ENCODE measurements at regions not wholly inside any gene's neighbourhood (a gene's known extent, or its start where the extent isn't known, plus 50 kb on each side); places are given as distances from the start of the nearest gene placed in this dataset.

GRCh38 chr11:26227883-26228502 lies 103.9 kb upstream of the ANO3 start:
- Histone ChIP-seq H3K4me3 (ENCODE audit: low read length) (no peak overlapping the region), H3K27ac (ENCODE audit: low read length) (no peak overlapping the region), H3K4me1 (ENCODE audit: control insufficient read depth, insufficient read depth, low read length) (no peaks in the 10 kb centered on the region), H3K9me3 (ENCODE audit: control insufficient read depth, insufficient read depth, low read length) (no peaks in the 10 kb centered on the region), H3K36me3 (ENCODE audit: control insufficient read depth, insufficient read depth, low read length) (no peaks in the 10 kb centered on the region), H3K27me3 (ENCODE audit: control insufficient read depth, insufficient read depth, low read length) (no peaks in the 10 kb centered on the region)
- TF ChIP-seq CTCF (IDR thresholded peaks at IDR 0.05): no peak
- Mint-ChIP-seq H3K36me3 (no peaks in the 10 kb centered on the region), H3K27ac (no peak overlapping the region), H3K4me3 (no peak overlapping the region), H3K9me3 (peaks cover 0 to 4% of the 10 kb centered on the region in 2 donors), H3K27me3 (ENCODE audit: low read depth in 2 of 2) (no peaks in the 10 kb centered on the region), H3K4me1 (no peaks in the 10 kb centered on the region)
- ATAC-seq (no peak), DNase-seq (no peak)
- intact Hi-C loops (cut with micrococcal nuclease): no loop called here
- WGBS (ENCODE audit: insufficient coverage): 53% methylated on average over 2 of the region's 3 CpGs

DNA sequence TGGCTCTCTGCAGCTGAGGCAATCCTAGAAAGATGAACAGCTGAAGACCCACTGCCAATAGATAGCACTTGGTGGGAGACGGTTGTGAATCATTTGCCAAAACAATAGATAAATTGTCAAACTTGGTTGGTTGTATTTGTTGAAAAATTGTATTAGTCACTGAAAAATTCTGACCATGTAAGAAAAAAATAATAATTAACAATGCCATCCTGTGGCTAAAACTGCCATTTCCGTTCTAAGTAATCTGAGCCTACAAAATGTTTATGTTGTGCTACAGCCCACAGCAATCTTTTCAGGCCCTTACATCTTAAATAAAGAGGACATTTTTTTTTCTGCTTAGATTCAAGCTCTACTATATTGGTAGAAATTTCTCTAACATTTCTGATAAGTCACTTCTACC lies 103.2 kb upstream of the ANO3 start:
- WGBS (ENCODE audit: insufficient coverage): 100% methylated on average over 2 of the region's 2 CpGs
- Histone ChIP-seq H3K27ac (ENCODE audit: low read length) (no peak overlapping the region), H3K36me3 (ENCODE audit: control insufficient read depth, insufficient read depth, low read length) (no peaks in the 10 kb centered on the region), H3K4me1 (ENCODE audit: control insufficient read depth, insufficient read depth, low read length) (no peaks in the 10 kb centered on the region), H3K27me3 (ENCODE audit: control insufficient read depth, insufficient read depth, low read length) (no peaks in the 10 kb centered on the region), H3K4me3 (ENCODE audit: low read length) (no peak overlapping the region), H3K9me3 (ENCODE audit: control insufficient read depth, insufficient read depth, low read length) (no peaks in the 10 kb centered on the region)
- Mint-ChIP-seq H3K27me3 (ENCODE audit: low read depth in 2 of 2) (no peaks in the 10 kb centered on the region), H3K27ac (no peak overlapping the region), H3K4me1 (no peaks in the 10 kb centered on the region), H3K36me3 (no peaks in the 10 kb centered on the region), H3K4me3 (no peak overlapping the region), H3K9me3 (peaks cover 0 to 4% of the 10 kb centered on the region in 2 donors)
- ATAC-seq: no peak
- intact Hi-C loops (cut with micrococcal nuclease): no loop called here
- no peak for DNase-seq
- TF ChIP-seq CTCF (IDR thresholded peaks at IDR 0.05): no peak

- TF ChIP-seq CTCF (IDR thresholded peaks at IDR 0.05): no peak
- no peaks in the 10 kb centered on the region for H3K4me1 ChIP-seq (ENCODE audit: control insufficient read depth, insufficient read depth, low read length)
- Mint-ChIP-seq H3K4me1 (no peaks in the 10 kb centered on the region), H3K4me3 (no peak overlapping the region), H3K9me3 (peaks cover 0 to 4% of the 10 kb centered on the region in 2 donors), H3K27ac (no peak overlapping the region), H3K27me3 (ENCODE audit: low read depth in 2 of 2) (no peaks in the 10 kb centered on the region), H3K36me3 (no peaks in the 10 kb centered on the region)
- DNase-seq (no peak), ATAC-seq (no peak)
- H3K36me3 ChIP-seq (ENCODE audit: control insufficient read depth, insufficient read depth, low read length): no peaks in the 10 kb centered on the region
- 70% methylated on average over 2 of the region's 3 CpGs for WGBS (ENCODE audit: insufficient coverage)
- no peaks in the 10 kb centered on the region for H3K9me3 ChIP-seq (ENCODE audit: control insufficient read depth, insufficient read depth, low read length)
- no peaks in the 10 kb centered on the region for H3K27me3 ChIP-seq (ENCODE audit: control insufficient read depth, insufficient read depth, low read length)
- no peak overlapping the region for H3K27ac ChIP-seq (ENCODE audit: low read length)
- H3K4me3 ChIP-seq (ENCODE audit: low read length): no peak overlapping the region
- intact Hi-C loops (cut with micrococcal nuclease): no loop called here
Measured at GRCh38 chr11:26229257-26229656, 102.7 kb upstream of the ANO3 start.

DNA sequence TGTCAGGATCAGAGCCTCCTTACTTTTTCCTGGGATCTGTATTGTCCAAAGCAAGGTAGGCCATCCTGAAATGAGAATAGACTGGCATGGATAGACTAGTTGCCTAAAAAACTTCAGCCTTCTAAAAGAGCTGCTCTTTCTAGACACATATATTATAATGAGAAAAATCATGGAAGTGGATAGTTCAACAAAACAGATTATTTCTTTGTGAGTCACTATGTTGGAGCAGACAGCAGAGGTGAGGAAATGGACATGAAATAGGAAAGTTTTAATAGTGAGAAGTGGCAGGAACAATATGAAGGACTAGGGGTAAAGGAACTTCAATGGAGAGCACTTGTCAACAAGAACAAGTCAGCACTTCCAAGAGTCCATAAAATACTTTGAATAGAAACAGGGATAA lies 101.9 kb upstream of the ANO3 start:
- peaks cover 2% of the 10 kb centered on the region in 2 donors for H3K9me3 Mint-ChIP-seq
- Histone ChIP-seq H3K9me3 (ENCODE audit: control insufficient read depth, insufficient read depth, low read length) (no peaks in the 10 kb centered on the region), H3K4me1 (ENCODE audit: control insufficient read depth, insufficient read depth, low read length) (no peaks in the 10 kb centered on the region), H3K36me3 (ENCODE audit: control insufficient read depth, insufficient read depth, low read length) (no peaks in the 10 kb centered on the region), H3K27me3 (ENCODE audit: control insufficient read depth, insufficient read depth, low read length) (no peaks in the 10 kb centered on the region), H3K27ac (ENCODE audit: low read length) (no peak overlapping the region), H3K4me3 (ENCODE audit: low read length) (no peak overlapping the region)
- ATAC-seq (no peak), DNase-seq (no peak)
- no peaks in the 10 kb centered on the region for H3K4me1 Mint-ChIP-seq
- H3K27me3 Mint-ChIP-seq (ENCODE audit: low read depth in 2 of 2): no peaks in the 10 kb centered on the region
- no peak for TF ChIP-seq CTCF (IDR thresholded peaks at IDR 0.05)
- H3K27ac Mint-ChIP-seq: no peak overlapping the region
- intact Hi-C loops (cut with micrococcal nuclease): no loop called here
- H3K36me3 Mint-ChIP-seq: no peaks in the 10 kb centered on the region
- H3K4me3 Mint-ChIP-seq: no peak overlapping the region

Data from natural killer cell (primary cell).